ENCODE measurements at regions not wholly inside any gene's neighbourhood (a gene's known extent, or its start where the extent isn't known, plus 50 kb on each side); places are given as distances from the start of the nearest gene placed in this dataset.

- TF ChIP-seq POLR2A (IDR thresholded peaks at IDR 0.05; ENCODE audit: low read depth) (no peak), CTCF (IDR thresholded peaks at IDR 0.05) (no peak), EP300 (IDR thresholded peaks at IDR 0.05) (no peak)
These were observed 129.3 kb downstream of the RBMX2 start for GRCh38 chrX:130531066-130531465.
